GM12878 (cell line): ENCODE measurements at regions not wholly inside any gene's neighbourhood (a gene's known extent, or its start where the extent isn't known, plus 50 kb on each side); places are given as distances from the start of the nearest gene placed in this dataset.

Experiments used
- EP300 ChIP-seq, 2 experiments: fragments of 150-350 bp in 1 of 2; IDR thresholded peaks; 2 replicates each; pipeline ENCODE4 v1.6.1; 2011 to 2012; ENCODE audit warnings: low read depth in 2 of 2, low read length in 2 of 2, borderline replicate concordance in 1 of 2, improper control_type of control experiment in 1 of 2, inconsistent platforms in 1 of 2; ENCODE audit not compliant: control insufficient read depth in 1 of 2
- RUNX3 ChIP-seq: IDR thresholded peaks from 2 replicates; pipeline ENCODE4 v1.6.1; 2012; ENCODE audit warnings: low read length, inconsistent platforms
- ZNF274 ChIP-seq: IDR thresholded peaks from one replicate; pipeline ENCODE4 v1.8.0; 2011; ENCODE audit not compliant: insufficient read length, insufficient read depth

DNA sequence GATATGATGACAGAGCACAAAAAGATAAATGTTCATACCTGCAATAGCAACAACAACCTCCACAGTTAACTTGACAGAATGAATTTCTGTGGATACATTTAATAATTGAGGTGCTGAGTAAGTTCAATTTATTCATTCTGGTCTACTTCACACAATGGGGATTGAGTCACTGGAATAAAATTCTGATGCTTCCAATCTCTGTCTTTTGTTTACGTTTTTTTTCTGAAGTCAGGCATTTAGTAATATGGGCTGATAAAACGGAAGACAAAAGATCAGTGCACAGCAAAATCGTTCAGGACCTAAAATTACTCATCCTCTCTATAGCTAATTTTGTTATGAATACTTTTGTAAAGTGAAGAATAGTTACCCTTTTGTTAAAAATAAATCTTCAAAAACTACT is 565.9 kb upstream of the CCDC54 start:
- TF ChIP-seq ZNF274 = no peak
- TF ChIP-seq EP300 (IDR thresholded peaks at IDR 0.05; ENCODE audit: borderline replicate concordance in 1 of 2, control insufficient read depth in 1 of 2, low read depth in 2 of 2, low read length in 2 of 2) = no peak
- no peak for TF ChIP-seq RUNX3
